Tibial artery (tissue), 4 donors: ENCODE measurements at regions not wholly inside any gene's neighbourhood (a gene's known extent, or its start where the extent isn't known, plus 50 kb on each side); places are given as distances from the start of the nearest gene placed in this dataset.

Experiments
- DNase-seq, 2 donors: peaks; one replicate each; pipeline ENCODE4 v3.0.0-alpha.2; 2019
- H3K27ac ChIP-seq, 2 donors: fragments of 200-600 bp; sonication (generic) in 1 of 2; 1 replicate in 1 of 2; 2 replicates in 1 of 2; pipeline ENCODE4 v1.5.1; 2018 to 2019; ENCODE audit warnings: mild to moderate bottlenecking in 1 of 2
- H3K27me3 ChIP-seq, 2 donors: fragments of 200-600 bp; sonication (generic) in 1 of 2; one replicate each; pipeline versions ENCODE4 v1.5.1 to v1.6.0; 2016 to 2019
- H3K36me3 ChIP-seq, 3 donors: fragments of 200-600 bp; sonication (generic) in 2 of 3; one replicate each; pipeline ENCODE4 v1.5.1; 2016 to 2019; ENCODE audit warnings: mild to moderate bottlenecking in 2 of 3
- H3K4me1 ChIP-seq, 4 donors: fragments of 200-600 bp; sonication (generic) in 2 of 4; 1 replicate in 3 of 4; 2 replicates in 1 of 4; pipeline ENCODE4 v1.5.1; 2016 to 2019
- H3K4me3 ChIP-seq, 2 donors: fragments of 200-600 bp; sonication (generic) in 1 of 2; 1 replicate in 1 of 2; 2 replicates in 1 of 2; pipeline ENCODE4 v1.5.1; 2018 to 2019; ENCODE audit warnings: mild to moderate bottlenecking in 2 of 2
- H3K9me3 ChIP-seq, 3 donors: fragments of 200-600 bp; sonication (generic) in 1 of 3; one replicate each; pipeline ENCODE4 v1.5.1; 2016 to 2019
- CTCF ChIP-seq, 2 experiments: fragments of 200-600 bp in 1 of 2; fragments of 450-650 bp in 1 of 2; IDR thresholded peaks; one replicate each; pipeline ENCODE4 v1.5.1; 2017 to 2019; ENCODE audit warnings: antibody characterized with exemption in 2 of 2, mild to moderate bottlenecking in 1 of 2, moderate library complexity in 1 of 2
- intact Hi-C: fragments of 100-400 bp; cut with DNase I; formaldehyde crosslinking; loops from one replicate; pipeline ENCODE4 v1.15.0; 2023; ENCODE audit warnings: low total_unique reads

- H3K9me3 ChIP-seq, result no peaks in the 10 kb centered on the region
- no peaks in the 10 kb centered on the region for H3K4me1 ChIP-seq
- H3K4me3 ChIP-seq, result no peak overlapping the region
- no peaks in the 10 kb centered on the region for H3K27me3 ChIP-seq
- no peaks in the 10 kb centered on the region for H3K36me3 ChIP-seq
- no peak for TF ChIP-seq CTCF (IDR thresholded peaks at IDR 0.05)
- intact Hi-C loops, result no loop called here
- DNase-seq, result no peak
- no peak overlapping the region for H3K27ac ChIP-seq
Measured at GRCh38 chr6:97995158-97995557, 712.1 kb upstream of the MMS22L start.

DNA sequence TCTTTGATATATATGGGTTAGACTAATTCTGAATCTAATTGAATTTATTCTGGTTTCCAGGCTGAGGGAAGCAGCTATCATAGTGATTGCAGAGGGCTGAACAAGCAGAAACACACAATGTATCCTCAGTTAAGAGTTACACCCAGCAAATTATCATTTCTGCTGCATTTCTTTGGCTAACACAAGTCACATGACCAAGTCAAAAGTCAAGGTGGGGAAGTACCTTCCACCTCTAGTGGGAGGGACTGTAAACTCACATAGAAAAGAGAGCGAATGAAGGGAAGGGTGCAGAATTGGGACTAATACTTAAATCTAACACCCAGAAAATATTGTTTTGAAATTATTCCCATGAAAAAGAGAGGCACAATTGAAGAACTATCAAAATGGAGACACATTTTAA, 719.7 kb upstream of the MMS22L start:
- no peaks in the 10 kb centered on the region for H3K4me1 ChIP-seq

DNA sequence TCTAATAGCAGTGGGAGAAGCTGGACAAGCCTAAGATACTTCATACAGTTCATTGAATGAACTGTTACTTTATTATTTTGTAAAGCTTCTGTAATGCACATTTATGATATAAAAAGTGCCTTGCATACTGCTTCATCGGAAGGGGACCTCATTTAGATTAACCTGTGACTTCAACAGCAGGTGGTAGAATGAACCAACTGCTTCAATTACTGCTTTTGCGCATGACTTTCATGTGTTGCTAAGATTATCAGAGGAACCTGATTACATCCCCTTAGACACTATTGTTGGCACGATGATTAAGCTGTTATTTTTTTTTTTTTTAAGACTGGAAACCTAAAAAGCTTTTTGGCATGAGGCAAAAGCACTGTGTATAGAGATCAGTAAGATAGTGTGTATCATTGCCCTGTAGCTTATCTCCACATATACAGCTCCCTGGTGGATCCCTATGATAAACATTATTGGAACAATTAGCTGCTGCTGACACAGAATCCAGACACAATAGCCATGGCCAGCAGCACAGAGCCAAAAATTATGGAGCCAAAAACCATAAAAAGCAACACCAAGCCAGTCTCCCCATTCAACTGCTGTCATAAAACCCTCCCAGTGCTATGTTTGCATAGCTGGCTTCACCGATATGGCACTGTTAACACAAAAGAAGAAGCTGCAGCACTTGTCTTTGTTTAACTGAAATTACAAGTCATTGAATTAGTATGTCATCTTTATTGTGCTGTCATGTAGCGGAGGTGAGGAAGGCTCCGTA, 731.6 kb upstream of the MMS22L start:
- H3K9me3 ChIP-seq, result no peaks in the 10 kb centered on the region
- no peak overlapping the region for H3K4me3 ChIP-seq
- no peaks in the 10 kb centered on the region for H3K27me3 ChIP-seq
- no peak for TF ChIP-seq CTCF (IDR thresholded peaks at IDR 0.05)
- DNase-seq, result no peak
- no peaks in the 10 kb centered on the region for H3K36me3 ChIP-seq
- intact Hi-C loops, result no loop called here
- H3K27ac ChIP-seq, result no peak overlapping the region
- no peaks in the 10 kb centered on the region for H3K4me1 ChIP-seq

More for the DNA sequence above, 719.7 kb upstream of the MMS22L start:
- Histone ChIP-seq H3K27ac (no peak overlapping the region), H3K9me3 (no peaks in the 10 kb centered on the region), H3K36me3 (no peaks in the 10 kb centered on the region), H3K27me3 (no peaks in the 10 kb centered on the region), H3K4me3 (no peak overlapping the region)
- no peak for DNase-seq
- TF ChIP-seq CTCF (IDR thresholded peaks at IDR 0.05), result no peak
- intact Hi-C loops, result no loop called here

GRCh38 chr6:98016565-98016964, 733.5 kb upstream of the MMS22L start:
- no peaks in the 10 kb centered on the region for H3K4me1 ChIP-seq
- H3K9me3 ChIP-seq, result no peaks in the 10 kb centered on the region
- intact Hi-C loops, result no loop called here
- H3K36me3 ChIP-seq, result no peaks in the 10 kb centered on the region
- no peak overlapping the region for H3K4me3 ChIP-seq
- no peaks in the 10 kb centered on the region for H3K27me3 ChIP-seq
- no peak for DNase-seq
- no peak overlapping the region for H3K27ac ChIP-seq
- no peak for TF ChIP-seq CTCF (IDR thresholded peaks at IDR 0.05)

DNA sequence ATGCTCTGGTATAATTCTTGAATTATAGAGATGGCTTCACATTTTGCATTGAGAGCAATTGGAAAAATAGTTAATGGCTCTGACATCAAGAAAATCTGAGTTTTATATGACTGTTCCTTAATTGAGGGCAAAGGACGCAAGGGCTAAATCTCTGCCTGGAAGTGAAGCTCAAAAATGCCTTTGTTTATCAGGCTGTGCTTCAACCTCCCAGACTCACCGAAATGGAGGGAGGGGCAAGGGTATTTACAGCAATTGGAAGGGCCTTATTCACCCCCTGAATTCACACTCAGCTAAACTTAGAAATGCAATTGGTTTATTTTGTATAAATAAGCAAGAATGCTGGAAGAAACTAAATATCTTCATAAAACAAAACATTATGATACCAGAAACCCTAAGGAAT, 737.2 kb upstream of the MMS22L start:
- TF ChIP-seq CTCF (IDR thresholded peaks at IDR 0.05), result no peak
- Histone ChIP-seq H3K4me1 (no peaks in the 10 kb centered on the region), H3K4me3 (no peak overlapping the region), H3K27me3 (no peaks in the 10 kb centered on the region), H3K36me3 (no peaks in the 10 kb centered on the region), H3K9me3 (no peaks in the 10 kb centered on the region), H3K27ac (no peak overlapping the region)
- intact Hi-C loops, result no loop called here
- no peak for DNase-seq

DNA sequence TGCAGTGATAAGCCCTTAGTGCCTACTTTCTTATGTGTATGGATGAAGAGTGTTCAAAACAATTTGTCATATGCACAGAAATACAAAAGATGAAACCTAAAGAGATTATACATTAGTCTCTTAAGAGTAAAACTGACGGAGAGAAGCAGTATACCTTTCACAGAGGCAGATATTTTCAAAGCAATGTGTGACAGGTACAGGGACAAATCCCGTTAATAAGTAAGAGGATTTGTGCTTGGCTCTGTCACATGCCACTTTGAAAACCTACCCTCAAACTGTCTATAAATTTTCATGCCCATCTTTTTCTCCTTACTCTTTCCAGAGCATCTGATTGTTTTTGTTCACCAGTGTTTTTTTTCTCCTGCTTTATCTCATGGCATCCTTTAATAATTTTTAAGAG, 741.3 kb upstream of the MMS22L start:
- no peak for TF ChIP-seq CTCF (IDR thresholded peaks at IDR 0.05)
- DNase-seq, result no peak
- Histone ChIP-seq H3K36me3 (no peaks in the 10 kb centered on the region), H3K27ac (no peak overlapping the region), H3K4me3 (no peak overlapping the region), H3K9me3 (no peaks in the 10 kb centered on the region), H3K27me3 (no peaks in the 10 kb centered on the region), H3K4me1 (no peaks in the 10 kb centered on the region)
- intact Hi-C loops, result no loop called here
